Astrocyte (in vitro differentiated cells and primary cell): ENCODE measurements at regions not wholly inside any gene's neighbourhood (a gene's known extent, or its start where the extent isn't known, plus 50 kb on each side); places are given as distances from the start of the nearest gene placed in this dataset.

Experiments used
- CTCF ChIP-seq: IDR thresholded peaks from 2 replicates; pipeline ENCODE4 v1.5.1; 2011; ENCODE audit warnings: low read depth, mild to moderate bottlenecking, inconsistent platforms, low read length, moderate library complexity; ENCODE audit not compliant: insufficient read depth
- EZH2 ChIP-seq: IDR thresholded peaks from 2 replicates; pipeline ENCODE4 v1.6.1; 2012; ENCODE audit warnings: mild to moderate bottlenecking, low read length, inconsistent platforms; ENCODE audit not compliant: insufficient read depth

GRCh38 chr5:178787889-178788288, 57.4 kb upstream of the ZNF354A start:
- no peak for TF ChIP-seq CTCF
- no peak for TF ChIP-seq EZH2
